A549 (cell line): ENCODE measurements at regions not wholly inside any gene's neighbourhood (a gene's known extent, or its start where the extent isn't known, plus 50 kb on each side); places are given as distances from the start of the nearest gene placed in this dataset.

ENCODE experiments used
- ATAC-seq, 2 experiments: fragments of 200-7000 bp in 1 of 2; fragments of >200 bp in 1 of 2; cut with Nextera tagmentation in 1 of 2; cut with Tn5 transposase in 1 of 2; 3 replicates each; pipeline versions ENCODE4 v1.8.0 to v1.9.1; 2018 to 2020; ENCODE audit warnings: mild to moderate bottlenecking in 1 of 2, moderate library complexity in 1 of 2
- CTCF ChIA-PET: fragments of 300-600 bp; sonication (Branson Sonifier 250); formaldehyde crosslinking; extraction: SDS; loops from one replicate; lab custom pipeline; 2021; ENCODE audit warnings: antibody characterized with exemption, inconsistent platforms; lab: Yijun Ruan, JAX
- POLR2A ChIA-PET: fragments of 350-600 bp; formaldehyde crosslinking; extraction: SDS; loops from one replicate; lab custom pipeline; 2021; ENCODE audit warnings: antibody characterized with exemption, inconsistent platforms; lab: Yijun Ruan, JAX
- DNase-seq, 2 experiments: peaks; one replicate each; pipeline versions ENCODE4 v3.0.0 to v3.0.0-alpha.2; 2011 to 2016; ENCODE audit warnings: low read depth in 1 of 2, low spot score in 1 of 2
- FAIRE-seq: peaks from 2 replicates; lab custom pipeline; 2011; peaks lifted over from hg19 to GRCh38; lab: Jason Lieb, UNC
- H3K27ac ChIP-seq, 2 experiments: fragments of >200 bp; sonication (Bioruptor Twin); formaldehyde crosslinking; 3 replicates each; pipeline ENCODE4 v1.5.1; 2016 to 2017
- H3K4me1 ChIP-seq: fragments of >200 bp; sonication (Bioruptor Twin); formaldehyde crosslinking; 3 replicates; pipeline ENCODE4 v1.6.1; 2016
- H3K4me2 ChIP-seq: fragments of >200 bp; sonication (Bioruptor Twin); formaldehyde crosslinking; 3 replicates; pipeline ENCODE4 v1.6.1; 2016
- H3K4me3 ChIP-seq: fragments of >200 bp; sonication (Bioruptor Twin); formaldehyde crosslinking; 3 replicates; pipeline ENCODE4 v1.5.1; 2016
- H3K9me3 ChIP-seq: fragments of >200 bp; sonication (Bioruptor Twin); formaldehyde crosslinking; 3 replicates; pipeline ENCODE4 v1.6.1; 2016
- CBX8 ChIP-seq: fragments of 200-600 bp; sonication (generic); IDR thresholded peaks from 2 replicates; pipeline ENCODE4 v1.6.1; 2016
- CHD4 ChIP-seq: fragments of 200-600 bp; sonication (generic); IDR thresholded peaks from 2 replicates; pipeline ENCODE4 v1.6.1; 2016; ENCODE audit warnings: antibody characterized with exemption, mild to moderate bottlenecking, borderline replicate concordance
- EHF ChIP-seq: fragments of 250-450 bp; sonication (Bioruptor Pico); IDR thresholded peaks from 2 replicates; pipeline ENCODE4 v1.5.0; 2020; ENCODE audit warnings: mild to moderate bottlenecking
- EP300 ChIP-seq, 2 experiments: fragments of >200 bp; sonication (Bioruptor Twin); formaldehyde crosslinking; IDR thresholded peaks; 2 replicates in 1 of 2; 3 replicates in 1 of 2; pipeline ENCODE4 v1.6.1; 2016 to 2017
- ESRRA ChIP-seq: fragments of 150-350 bp; IDR thresholded peaks from 2 replicates; pipeline ENCODE4 v1.6.1; 2014; ENCODE audit warnings: mild to moderate bottlenecking, low read length, borderline replicate concordance
- HOXA7 ChIP-seq: fragments of 250-450 bp; sonication (Bioruptor Pico); IDR thresholded peaks from 2 replicates; pipeline ENCODE4 v1.5.0; 2020; ENCODE audit warnings: mild to moderate bottlenecking, moderate library complexity
- HOXB5 ChIP-seq: fragments of 250-450 bp; sonication (Bioruptor Pico); IDR thresholded peaks from 2 replicates; pipeline ENCODE4 v1.5.0; 2020; ENCODE audit warnings: mild to moderate bottlenecking, moderate library complexity
- JUNB ChIP-seq: fragments of >200 bp; sonication (Bioruptor Twin); formaldehyde crosslinking; IDR thresholded peaks from 2 replicates; pipeline ENCODE4 v1.6.1; 2016
- KDM1A ChIP-seq: fragments of 200-600 bp; sonication (generic); IDR thresholded peaks from 2 replicates; pipeline ENCODE4 v1.6.1; 2016; ENCODE audit warnings: low read depth, mild to moderate bottlenecking
- MAFK ChIP-seq: fragments of 450-650 bp; IDR thresholded peaks from 2 replicates; pipeline ENCODE4 v1.6.1; 2014; ENCODE audit not compliant: partially characterized antibody
- MYC ChIP-seq: IDR thresholded peaks from 2 replicates; pipeline ENCODE4 v1.6.1; 2012; ENCODE audit warnings: mild to moderate bottlenecking, inconsistent platforms, low read length, improper control_type of control experiment, borderline replicate concordance
- RAD21 ChIP-seq, 2 experiments: fragments of >200 bp in 1 of 2; sonication (Bioruptor Twin) in 1 of 2; formaldehyde crosslinking in 1 of 2; IDR thresholded peaks in 1 of 2; conservative IDR thresholded peaks in 1 of 2; 2 replicates in 1 of 2; 3 replicates in 1 of 2; pipeline ENCODE4 v1.6.1; 2012 to 2018; ENCODE audit warnings: inconsistent platforms in 1 of 2
- RARB ChIP-seq: fragments of 250-450 bp; sonication (Bioruptor Pico); IDR thresholded peaks from 2 replicates; pipeline ENCODE4 v1.8.0; 2021; ENCODE audit warnings: mild to moderate bottlenecking, moderate library complexity
- RCOR1 ChIP-seq: fragments of 150-350 bp; IDR thresholded peaks from 2 replicates; pipeline ENCODE4 v1.6.1; 2014; ENCODE audit warnings: antibody characterized with exemption, low read length, low read depth
- RFX5 ChIP-seq: fragments of 450-650 bp; IDR thresholded peaks from 2 replicates; pipeline ENCODE4 v1.7.1; 2014; ENCODE audit warnings: antibody characterized with exemption, mild to moderate bottlenecking, moderate library complexity
- SREBF2 ChIP-seq: fragments of 450-650 bp; IDR thresholded peaks from 2 replicates; pipeline ENCODE4 v1.6.1; 2014; ENCODE audit warnings: mild to moderate bottlenecking, moderate library complexity
- whole genome bisulfite sequencing: methylation state at CpG from one replicate; pipeline ENCODE4 v1.1.6; 2017; ENCODE audit errors: missing lambda C conversion rate; 5-methylcytosine and 5-hydroxymethylcytosine counted together
- TF ChIP-seq, protein P1 (sequence below): IDR thresholded peaks from 2 replicates; pipeline ENCODE4 v1.6.1; 2012
- TF ChIP-seq, protein P2 (sequence below): IDR thresholded peaks from 2 replicates; pipeline ENCODE4 v1.6.1; 2012; ENCODE audit warnings: low read depth, borderline replicate concordance
- TF ChIP-seq, protein P3 (sequence below): IDR thresholded peaks from 2 replicates; pipeline ENCODE4 v1.6.1; 2012
- TF ChIP-seq, protein P4 (sequence below): fragments of >200 bp; sonication (Bioruptor Twin); formaldehyde crosslinking; IDR thresholded peaks from 3 replicates; pipeline ENCODE4 v1.6.1; 2016
- TF ChIP-seq, protein P5 (sequence below): fragments of 250-450 bp; sonication (Bioruptor Pico); IDR thresholded peaks from 2 replicates; pipeline ENCODE4 v1.5.0; 2021; ENCODE audit warnings: mild to moderate bottlenecking, moderate library complexity, borderline replicate concordance

DNA sequence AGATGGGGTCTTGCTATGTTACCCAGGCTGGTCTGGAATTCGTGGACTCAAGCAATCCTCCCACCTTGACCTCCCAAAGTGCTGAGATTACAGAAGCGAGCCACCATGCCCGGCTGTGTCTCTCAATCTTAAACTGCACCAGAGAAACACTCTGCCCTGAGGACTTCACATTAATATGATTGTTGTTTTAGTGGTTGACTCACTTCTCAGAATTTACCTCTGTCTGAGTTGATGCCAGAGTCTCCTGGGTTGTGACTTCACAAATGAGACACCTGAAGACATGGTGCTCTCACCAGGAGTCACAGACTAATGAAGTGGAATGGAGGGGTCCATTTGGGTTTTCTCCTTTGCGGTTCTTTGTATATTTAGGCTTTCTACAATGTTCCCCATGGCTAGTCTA lies 61.0 kb upstream of the TGIF1 start:
- no peak overlapping the region for H3K4me2 ChIP-seq
- WGBS = 58% methylated on average over 4 of the region's 4 CpGs
- ChIA-PET POLR2A (no interaction called here), CTCF (no interaction called here)
- DNase-seq = peak in 1 of 2 experiments; percentile 28
- H3K9me3 ChIP-seq = peaks cover 13% of the 10 kb centered on the region; the same call in 2 of the 3 replicates
- ATAC-seq = no peak
- no peak overlapping the region for H3K4me3 ChIP-seq
- H3K4me1 ChIP-seq = peaks cover 17% of the 10 kb centered on the region
- FAIRE-seq = no peak
- H3K27ac ChIP-seq = peak overlapping the region in 1 of 2 experiments; percentile 55; a peak in 1 of 6 replicates
- TF ChIP-seq HOXB5 (CRISPR knock-in tag) (no peak), HOXA7 (CRISPR knock-in tag) (no peak), EP300 (IDR thresholded peaks at IDR 0.05) (no peak), RAD21 (conservative IDR thresholded peaks at IDR 0.05 in 1 of 2, IDR thresholded peaks at IDR 0.05 in 1 of 2) (no peak), ESRRA (no peak), KDM1A (no peak), JUNB (no peak), EHF (CRISPR knock-in tag) (no peak), MAFK (no peak), RCOR1 (no peak), RARB (CRISPR knock-in tag) (no peak)
- TF ChIP-seq, protein P1, sequence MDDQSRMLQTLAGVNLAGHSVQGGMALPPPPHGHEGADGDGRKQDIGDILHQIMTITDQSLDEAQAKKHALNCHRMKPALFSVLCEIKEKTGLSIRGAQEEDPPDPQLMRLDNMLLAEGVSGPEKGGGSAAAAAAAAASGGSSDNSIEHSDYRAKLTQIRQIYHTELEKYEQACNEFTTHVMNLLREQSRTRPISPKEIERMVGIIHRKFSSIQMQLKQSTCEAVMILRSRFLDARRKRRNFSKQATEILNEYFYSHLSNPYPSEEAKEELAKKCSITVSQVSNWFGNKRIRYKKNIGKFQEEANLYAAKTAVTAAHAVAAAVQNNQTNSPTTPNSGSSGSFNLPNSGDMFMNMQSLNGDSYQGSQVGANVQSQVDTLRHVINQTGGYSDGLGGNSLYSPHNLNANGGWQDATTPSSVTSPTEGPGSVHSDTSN = no peak
- TF ChIP-seq, protein P2, sequence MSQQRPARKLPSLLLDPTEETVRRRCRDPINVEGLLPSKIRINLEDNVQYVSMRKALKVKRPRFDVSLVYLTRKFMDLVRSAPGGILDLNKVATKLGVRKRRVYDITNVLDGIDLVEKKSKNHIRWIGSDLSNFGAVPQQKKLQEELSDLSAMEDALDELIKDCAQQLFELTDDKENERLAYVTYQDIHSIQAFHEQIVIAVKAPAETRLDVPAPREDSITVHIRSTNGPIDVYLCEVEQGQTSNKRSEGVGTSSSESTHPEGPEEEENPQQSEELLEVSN = no peak
- TF ChIP-seq, protein P3, sequence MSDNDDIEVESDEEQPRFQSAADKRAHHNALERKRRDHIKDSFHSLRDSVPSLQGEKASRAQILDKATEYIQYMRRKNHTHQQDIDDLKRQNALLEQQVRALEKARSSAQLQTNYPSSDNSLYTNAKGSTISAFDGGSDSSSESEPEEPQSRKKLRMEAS = no peak

DNA sequence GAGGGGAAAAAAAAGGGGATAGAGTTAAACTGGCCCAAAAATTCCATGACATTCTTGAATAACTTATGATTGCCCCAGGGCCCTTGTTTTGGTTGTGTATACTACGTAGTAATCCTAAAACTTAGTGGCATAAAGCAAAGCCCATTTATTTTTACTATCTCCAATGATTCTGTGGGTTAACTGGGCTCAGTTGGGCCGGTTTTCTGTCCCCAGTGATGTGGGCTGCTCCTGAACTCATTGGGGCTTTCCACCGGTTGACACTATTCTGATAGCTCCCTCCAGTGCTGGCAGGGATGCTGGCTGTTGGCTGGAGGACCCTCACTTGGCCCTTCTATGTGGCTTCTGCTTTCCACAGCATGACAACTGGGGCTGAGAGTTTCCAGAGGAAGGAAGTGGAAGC lies 60.0 kb upstream of the TGIF1 start:
- CTCF ChIA-PET = interaction anchor here (0.8 kb wide), 1 partner anchor 16 kb away, joined by 3 read pairs; no protein-coding TSS in a partner anchor

More for the DNA sequence above, 60.0 kb upstream of the TGIF1 start:
- TF ChIP-seq, protein P4, sequence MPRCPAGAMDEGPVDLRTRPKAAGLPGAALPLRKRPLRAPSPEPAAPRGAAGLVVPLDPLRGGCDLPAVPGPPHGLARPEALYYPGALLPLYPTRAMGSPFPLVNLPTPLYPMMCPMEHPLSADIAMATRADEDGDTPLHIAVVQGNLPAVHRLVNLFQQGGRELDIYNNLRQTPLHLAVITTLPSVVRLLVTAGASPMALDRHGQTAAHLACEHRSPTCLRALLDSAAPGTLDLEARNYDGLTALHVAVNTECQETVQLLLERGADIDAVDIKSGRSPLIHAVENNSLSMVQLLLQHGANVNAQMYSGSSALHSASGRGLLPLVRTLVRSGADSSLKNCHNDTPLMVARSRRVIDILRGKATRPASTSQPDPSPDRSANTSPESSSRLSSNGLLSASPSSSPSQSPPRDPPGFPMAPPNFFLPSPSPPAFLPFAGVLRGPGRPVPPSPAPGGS = no peak
- TF ChIP-seq KDM1A (no peak), CBX8 (no peak), CHD4 (no peak), JUNB (no peak), MYC (no peak), RFX5 (no peak), MAFK (no peak), SREBF2 (no peak)
- TF ChIP-seq, protein P2 = no peak
- TF ChIP-seq, protein P5, sequence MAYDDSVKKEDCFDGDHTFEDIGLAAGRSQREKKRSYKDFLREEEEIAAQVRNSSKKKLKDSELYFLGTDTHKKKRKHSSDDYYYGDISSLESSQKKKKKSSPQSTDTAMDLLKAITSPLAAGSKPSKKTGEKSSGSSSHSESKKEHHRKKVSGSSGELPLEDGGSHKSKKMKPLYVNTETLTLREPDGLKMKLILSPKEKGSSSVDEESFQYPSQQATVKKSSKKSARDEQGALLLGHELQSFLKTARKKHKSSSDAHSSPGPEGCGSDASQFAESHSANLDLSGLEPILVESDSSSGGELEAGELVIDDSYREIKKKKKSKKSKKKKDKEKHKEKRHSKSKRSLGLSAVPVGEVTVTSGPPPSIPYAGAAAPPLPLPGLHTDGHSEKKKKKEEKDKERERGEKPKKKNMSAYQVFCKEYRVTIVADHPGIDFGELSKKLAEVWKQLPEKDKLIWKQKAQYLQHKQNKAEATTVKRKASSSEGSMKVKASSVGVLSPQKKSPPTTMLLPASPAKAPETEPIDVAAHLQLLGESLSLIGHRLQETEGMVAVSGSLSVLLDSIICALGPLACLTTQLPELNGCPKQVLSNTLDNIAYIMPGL (CRISPR knock-in tag) = no peak
- DNase-seq = no peak
- POLR2A ChIA-PET = no interaction called here
- ATAC-seq = no peak
- Histone ChIP-seq H3K4me1 (peaks cover 7% of the 10 kb centered on the region), H3K4me2 (no peak overlapping the region), H3K27ac (no peak overlapping the region), H3K4me3 (no peak overlapping the region), H3K9me3 (peaks cover 13% of the 10 kb centered on the region)
- WGBS = 73% methylated on average over 3 of the region's 3 CpGs
- FAIRE-seq = no peak
